HG03442 (cell line): ENCODE measurements at regions not wholly inside any gene's neighbourhood (a gene's known extent, or its start where the extent isn't known, plus 50 kb on each side); places are given as distances from the start of the nearest gene placed in this dataset.
A peak's percentile ranks its signal among the peaks of the same experiment; 100 is the strongest.

Experiments
- ATAC-seq: cut with Tn5 transposase; IDR thresholded peaks from one replicate; pipeline ENCODE4 v1.9.1; 2021; ENCODE audit warnings: mild to moderate bottlenecking, moderate library complexity; ENCODE audit not compliant: unreplicated experiment

GRCh38 chr21:25338415-25338814 lies 268.9 kb downstream of the MRPL39 start:
- no peak for ATAC-seq

DNA sequence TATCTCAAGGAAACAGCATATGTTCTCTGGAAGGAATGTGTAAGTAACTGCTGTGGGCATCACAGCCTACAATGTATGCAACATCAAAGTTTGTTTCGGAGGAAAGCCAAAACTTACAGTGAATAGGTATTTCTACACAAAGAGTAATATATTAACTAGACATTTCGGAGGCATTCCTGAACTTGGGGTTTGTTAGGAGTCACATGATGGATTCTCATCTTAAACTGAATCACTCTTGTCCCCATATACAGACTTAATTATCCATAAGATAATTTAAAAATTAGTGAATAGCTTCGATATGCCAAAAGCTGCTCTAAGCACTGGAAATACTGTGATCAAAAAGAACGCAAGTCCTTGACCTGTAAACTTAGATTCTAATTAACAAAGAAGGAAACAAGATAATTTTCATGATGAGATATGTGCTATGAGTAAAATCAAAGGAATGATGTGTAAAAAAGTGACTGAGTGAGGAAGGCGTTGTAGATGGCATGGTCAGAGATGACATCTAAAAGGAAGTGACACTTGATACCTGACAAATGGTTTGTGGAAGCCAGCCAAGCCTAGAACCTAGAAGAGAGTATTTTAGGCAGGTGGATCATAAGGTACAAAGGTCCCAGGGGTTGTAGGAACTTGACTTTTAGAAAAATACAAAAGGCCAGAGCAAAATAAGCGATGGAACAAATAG lies 273.1 kb downstream of the MRPL39 start:
- ATAC-seq: no peak

- no peak for ATAC-seq
Measured at GRCh38 chr21:25331286-25331685, 276.0 kb downstream of the MRPL39 start.

DNA sequence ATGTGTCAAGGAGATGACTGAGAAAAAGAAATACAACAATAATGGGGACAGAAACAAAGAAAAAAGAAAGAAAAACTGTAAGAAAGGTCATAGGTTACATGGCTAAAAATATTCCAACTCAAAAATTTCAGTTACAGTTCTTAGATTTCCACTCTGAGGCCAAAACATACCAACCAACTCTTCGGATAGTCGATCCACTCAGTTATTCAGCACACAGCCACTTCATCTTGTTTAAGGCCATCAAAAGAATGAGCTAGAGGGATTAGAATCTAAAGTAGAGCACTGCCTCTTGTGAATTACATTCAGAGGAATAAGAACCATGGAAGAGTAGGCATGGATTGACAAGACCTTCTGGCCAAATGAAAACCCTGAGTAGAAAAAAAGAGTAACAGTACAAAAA lies 277.0 kb downstream of the MRPL39 start:
- ATAC-seq: no peak

DNA sequence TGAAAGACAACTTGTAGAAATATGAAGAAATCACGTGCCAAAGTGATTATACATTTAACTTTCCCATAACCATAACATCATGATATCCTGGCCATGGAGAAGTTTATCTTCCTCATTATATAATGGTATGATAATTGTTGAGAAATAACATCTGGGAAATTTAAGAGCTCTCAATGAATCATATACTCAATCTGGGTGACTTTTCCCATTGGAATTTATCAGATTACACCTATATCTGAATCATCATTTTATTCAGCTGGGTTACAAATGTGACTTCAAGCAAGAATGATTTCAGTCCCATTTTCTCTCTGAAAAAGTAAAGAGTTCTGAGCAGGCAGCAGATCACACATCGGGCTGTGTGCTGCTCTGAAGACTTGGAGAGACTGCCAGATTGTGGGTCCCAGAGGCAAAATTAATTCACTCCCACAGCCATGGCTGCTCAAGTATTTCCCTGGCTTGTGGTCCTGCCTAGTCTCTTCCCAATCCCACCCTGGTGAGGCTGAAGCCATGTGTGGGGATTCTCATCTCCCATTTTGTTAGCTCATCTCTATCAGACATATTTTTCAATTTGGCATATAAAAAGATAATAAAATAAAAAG lies 278.0 kb downstream of the MRPL39 start:
- no peak for ATAC-seq

GRCh38 chr21:25328736-25329135 lies 278.5 kb downstream of the MRPL39 start:
- no peak for ATAC-seq

- no peak for ATAC-seq
Measured at GRCh38 chr21:25326181-25326580, 281.1 kb downstream of the MRPL39 start.

DNA sequence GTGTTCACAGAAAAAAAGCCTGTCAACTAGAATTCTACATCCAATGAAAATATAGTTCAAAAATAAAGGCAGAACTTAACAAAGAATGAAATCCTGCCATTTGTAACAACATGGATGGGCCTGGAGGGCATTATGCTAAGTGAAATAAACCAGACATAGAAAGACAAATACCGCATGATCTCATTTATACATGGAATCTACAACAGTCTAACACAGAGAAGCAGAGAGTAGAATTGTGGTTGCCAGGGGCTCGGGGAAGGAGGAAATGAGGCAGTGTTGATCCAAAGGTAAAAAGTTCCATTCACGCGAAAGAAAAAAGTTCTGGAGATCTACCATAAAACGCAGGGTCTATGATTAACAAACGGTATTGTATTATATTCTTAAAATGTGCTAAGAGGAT lies 282.6 kb downstream of the MRPL39 start:
- no peak for ATAC-seq

DNA sequence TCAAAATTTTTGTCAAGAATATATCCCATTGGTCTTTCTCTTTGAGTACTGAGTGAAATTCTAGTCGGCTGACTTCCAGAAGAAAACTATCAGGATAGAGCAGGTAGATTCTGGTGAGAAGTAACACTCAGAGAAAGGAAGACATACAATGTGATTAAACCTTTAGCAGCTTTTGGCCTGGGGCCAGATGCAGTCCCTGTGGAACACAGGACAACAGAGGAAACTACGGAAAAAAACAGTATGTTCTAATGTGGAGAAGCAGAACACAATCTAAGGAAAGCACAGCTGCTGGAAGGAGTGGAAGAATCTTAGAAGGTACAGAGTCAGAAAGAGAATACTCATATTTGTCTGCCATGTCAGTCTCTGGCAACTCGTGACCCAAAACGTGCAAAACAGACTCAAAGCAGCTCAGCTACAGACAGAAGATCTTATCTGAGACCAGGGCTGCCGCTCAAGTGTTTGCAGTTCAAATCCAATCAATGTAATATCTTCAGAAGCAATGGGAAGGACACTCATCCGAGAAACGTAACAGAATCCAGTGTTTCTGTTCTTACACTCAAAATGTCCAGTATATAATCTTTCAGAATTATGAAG lies 283.8 kb downstream of the MRPL39 start:
- no peak for ATAC-seq

DNA sequence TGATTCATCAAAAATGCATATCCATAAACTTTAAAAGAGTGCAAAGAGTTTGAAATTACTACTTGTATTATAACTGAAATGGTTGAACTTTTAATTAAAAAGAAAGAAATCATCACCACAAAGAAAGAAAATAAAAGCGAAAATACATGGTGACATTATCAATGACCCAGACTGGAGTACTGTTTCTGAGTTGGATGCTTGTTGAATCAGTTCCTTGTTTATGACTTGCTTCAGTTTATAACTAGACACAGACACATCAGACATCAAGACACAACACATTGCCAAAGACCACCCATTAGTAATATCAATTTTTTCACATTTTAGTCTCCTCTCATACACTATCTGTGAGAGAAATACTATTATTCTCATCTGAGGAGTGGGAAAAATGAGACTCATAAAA lies 293.0 kb downstream of the MRPL39 start:
- no peak for ATAC-seq

GRCh38 chr21:25313829-25314228 lies 293.5 kb downstream of the MRPL39 start:
- ATAC-seq: peak; percentile 42

DNA sequence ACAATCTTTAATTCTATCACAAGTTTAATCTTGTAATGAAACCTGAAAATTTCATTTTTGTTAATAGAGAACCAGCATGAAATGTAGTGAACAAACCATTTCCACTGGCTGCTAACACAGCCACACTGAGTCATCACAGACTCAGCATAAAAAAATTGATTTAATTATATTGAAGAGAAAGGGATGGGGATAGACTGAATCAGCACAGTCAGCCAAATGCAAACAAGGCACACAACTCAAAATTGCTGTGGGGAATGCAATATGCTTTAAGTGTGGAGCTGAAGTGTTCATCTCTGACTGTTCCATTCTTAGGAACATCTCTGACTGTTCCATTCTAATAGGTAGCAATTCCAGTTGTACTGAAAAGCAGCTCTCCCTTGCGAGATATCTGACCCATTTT lies 299.8 kb downstream of the MRPL39 start:
- no peak for ATAC-seq

- ATAC-seq: no peak
Measured at GRCh38 chr21:25304611-25305010, 302.7 kb downstream of the MRPL39 start.

GRCh38 chr21:25300632-25301031 lies 306.6 kb downstream of the MRPL39 start:
- ATAC-seq: no peak

GRCh38 chr21:25298512-25299491 lies 308.5 kb downstream of the MRPL39 start:
- ATAC-seq: peak; percentile 92

GRCh38 chr21:25297117-25297516 lies 310.2 kb downstream of the MRPL39 start:
- no peak for ATAC-seq

DNA sequence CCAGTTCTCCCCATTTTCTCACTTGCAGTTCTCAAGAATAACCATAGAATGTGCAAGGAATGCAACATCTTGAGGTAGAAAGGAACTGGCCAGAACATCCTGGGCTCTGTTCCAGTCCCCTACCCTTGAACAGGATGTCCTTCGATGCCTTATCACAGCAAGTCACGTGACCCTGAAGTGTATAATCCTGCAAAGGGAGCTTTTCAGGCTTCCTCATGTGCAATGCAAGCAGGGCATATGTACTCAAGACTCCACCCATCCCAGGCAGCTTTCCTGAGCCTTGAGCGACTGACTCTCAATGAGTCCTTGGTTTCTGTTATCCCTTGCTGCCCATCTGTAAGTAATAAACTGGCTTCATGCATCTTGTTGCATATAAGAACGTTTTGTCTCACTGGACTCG lies 311.0 kb downstream of the MRPL39 start:
- no peak for ATAC-seq

DNA sequence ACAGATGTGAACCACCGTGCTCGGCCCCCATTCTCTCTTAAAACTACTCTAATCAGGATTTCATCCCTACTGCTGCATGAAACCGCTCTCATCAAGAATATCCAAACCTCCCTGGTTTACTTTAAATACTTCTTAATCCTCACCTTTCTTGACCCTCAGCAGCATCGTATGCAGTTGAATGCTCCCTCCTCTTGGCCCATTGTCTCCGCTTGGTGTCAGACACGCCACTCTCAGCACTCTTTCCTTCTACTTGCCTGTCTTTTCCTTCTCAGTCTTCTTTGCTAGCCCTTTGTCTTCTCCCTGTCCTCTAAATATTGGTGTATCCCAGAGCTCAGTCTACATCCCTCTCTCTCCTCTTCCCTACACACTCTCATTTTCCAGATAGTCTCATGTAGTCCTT lies 314.9 kb downstream of the MRPL39 start:
- no peak for ATAC-seq

GRCh38 chr21:25283720-25284119 lies 323.6 kb downstream of the MRPL39 start:
- ATAC-seq: no peak

DNA sequence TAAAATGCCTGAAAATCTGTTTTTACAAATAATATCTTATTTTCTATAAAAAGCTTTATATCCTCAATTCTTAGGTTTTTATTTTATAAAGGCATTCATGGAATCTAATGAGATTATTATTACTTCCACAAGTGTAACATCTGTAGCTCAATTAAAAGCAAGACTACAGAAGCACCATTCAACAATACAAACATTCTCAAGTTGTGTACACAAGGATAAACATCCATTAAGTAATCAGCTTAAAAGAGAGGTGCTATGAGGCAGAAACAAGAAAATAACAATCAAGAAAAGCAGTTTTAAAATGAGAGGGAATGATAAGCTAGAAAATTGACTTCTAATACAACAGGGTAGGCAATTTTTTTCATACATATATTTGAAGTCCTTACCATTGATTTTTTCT lies 326.1 kb downstream of the MRPL39 start:
- no peak for ATAC-seq

DNA sequence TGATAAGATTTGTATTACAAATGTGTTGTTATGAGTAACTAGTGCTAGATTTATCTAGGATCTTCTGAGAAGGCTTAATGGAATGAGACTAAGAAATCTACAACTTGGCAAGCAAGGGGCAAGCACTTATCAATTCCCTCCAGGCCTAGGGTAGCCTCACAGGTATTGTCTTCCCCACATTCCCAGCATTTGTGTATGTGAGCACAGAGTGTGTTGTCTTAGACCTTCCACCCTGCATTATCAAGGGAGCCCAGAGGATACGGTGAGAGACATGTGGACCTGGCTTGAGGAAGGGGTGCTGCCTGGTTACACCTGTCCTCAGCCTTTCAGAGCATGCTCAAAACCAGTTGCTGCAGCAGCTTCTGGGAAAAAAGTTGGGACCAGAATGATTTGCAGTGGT lies 327.2 kb downstream of the MRPL39 start:
- ATAC-seq: no peak
